AG08395 (cell line): ENCODE measurements at regions not wholly inside any gene's neighbourhood (a gene's known extent, or its start where the extent isn't known, plus 50 kb on each side); places are given as distances from the start of the nearest gene placed in this dataset.

Experiments used
- DNase-seq: peaks from one replicate; pipeline ENCODE4 v3.0.0; 2012; ENCODE audit warnings: mixed read lengths, low spot score

DNA sequence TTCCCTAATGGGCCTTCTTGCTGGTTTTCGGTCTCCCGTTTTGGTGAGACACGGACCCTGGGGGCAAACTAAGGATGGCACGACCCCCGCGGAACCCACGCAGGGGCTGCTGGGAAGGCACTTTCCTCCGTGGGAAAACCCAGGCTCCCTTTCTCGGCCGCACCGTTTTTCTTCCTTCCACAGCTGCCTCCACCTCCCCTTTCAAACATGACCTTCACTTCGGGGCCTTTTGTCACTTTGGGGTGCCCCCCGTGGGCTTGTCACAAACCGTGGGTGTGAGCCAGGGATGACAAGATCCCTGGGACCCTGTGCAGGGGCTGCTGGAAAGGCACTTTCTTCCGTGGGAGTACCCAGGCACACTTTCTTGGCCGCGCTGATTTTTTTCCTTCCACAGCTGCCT, 268.7 kb downstream of the ALG10 start:
- DNase-seq: no peak

DNA sequence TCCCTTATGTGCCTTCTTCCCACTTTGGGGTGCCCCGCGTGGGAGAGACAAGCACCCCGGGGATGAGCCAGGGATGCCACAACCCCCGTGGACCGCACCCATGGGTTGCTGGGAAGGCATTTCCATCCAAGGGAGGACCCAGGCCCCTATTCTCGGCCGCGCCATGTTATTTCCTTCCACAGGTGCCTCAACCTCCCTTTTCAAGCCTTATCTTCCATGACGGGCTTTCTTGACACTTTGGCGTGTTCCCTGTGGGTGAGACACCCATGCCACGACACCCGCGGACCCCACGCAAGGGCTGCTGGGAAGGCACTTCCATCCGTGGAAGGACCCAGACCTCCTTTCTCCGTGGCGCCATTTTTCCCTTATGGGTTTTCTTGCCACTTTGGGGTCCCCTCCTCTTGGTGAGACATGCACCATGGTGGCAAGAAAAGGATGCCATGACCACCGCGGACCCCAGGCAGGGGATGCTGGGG, 269.2 kb downstream of the ALG10 start:
- DNase-seq: no peak

DNA sequence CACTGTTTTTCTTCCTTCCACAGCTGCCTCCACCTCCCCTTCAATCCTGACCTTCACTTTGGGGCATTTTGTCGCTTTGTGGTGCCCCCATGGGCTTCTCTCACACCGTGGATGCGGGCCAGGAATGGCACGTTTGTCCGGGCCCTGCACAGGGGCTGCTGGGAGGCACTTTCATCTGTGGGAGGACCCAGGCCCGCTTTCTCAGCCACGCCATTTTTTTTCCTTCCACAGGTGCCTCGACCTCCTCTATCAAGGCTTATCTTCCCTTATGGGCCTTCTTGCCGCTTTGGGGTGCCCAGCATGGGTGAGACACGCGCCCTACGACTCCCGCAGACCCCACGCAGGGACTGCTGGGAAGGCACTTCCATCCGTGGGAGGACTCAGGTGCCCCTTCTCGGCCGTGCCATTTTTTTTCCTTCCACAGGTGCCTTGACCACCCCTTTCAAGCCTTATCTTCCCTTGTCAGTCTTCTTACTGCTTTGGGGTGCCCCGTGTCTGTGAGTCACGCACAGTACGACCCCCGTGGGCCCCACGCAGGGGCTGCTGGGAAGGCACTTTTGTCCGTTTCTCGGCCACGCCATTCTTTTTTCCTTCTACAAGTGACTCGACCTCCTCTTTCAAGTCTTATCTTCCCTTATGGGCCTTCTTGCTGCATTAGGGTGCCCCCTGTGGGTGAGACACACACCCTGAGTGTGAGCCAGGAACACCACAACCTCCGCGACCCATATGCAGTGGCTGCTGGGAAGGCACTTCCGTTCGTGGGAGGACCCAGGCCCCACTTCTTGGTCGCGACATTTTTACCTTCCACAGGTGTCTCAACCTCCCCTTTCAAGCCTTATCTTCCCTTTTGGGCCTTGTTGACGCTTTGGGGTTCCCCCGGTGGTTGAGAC, 270.7 kb downstream of the ALG10 start:
- DNase-seq: no peak

- no peak for DNase-seq
These were observed 271.8 kb downstream of the ALG10 start for GRCh38 chr12:34294137-34294536.

GRCh38 chr12:34294671-34295365, 272.5 kb downstream of the ALG10 start:
- no peak for DNase-seq

GRCh38 chr12:34295366-34296142, 273.3 kb downstream of the ALG10 start:
- DNase-seq: no peak

- DNase-seq: no peak
These were observed 274.1 kb downstream of the ALG10 start for GRCh38 chr12:34296143-34297041.

DNA sequence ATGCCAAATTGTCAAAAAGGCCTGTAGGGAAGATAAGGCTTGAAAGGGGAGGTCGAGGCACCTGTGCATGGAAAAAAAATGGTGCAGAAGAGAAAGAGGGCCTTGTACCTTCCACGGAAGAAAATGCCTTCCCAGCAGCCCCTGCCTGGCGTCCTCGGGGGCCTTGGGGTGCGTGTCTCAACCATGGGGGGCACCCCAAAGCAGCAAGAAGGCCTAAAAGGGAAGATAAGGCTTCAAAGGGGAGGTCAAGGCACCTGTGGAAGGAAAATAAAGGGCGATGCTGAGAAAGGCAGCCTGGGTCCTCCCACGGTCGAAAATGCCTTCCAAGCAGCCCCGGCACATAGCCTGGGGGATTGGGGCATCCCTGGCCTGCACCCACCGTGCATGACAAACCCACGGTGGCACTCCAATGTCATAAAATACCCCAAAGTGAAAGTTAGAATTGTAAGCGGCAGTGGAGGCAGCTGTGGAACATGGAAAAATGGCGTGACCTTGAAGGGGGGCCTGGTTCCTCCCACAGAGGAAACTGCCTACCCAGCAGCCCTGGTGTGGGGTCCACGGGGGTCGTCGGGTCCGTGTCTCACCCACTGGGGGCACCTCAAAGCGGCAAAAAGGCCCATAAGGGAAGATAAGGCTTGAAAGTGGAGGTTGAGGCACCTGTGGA, 275.0 kb downstream of the ALG10 start:
- no peak for DNase-seq

- no peak for DNase-seq
These were observed 275.5 kb downstream of the ALG10 start for GRCh38 chr12:34297790-34298164.

GRCh38 chr12:34298176-34298970, 276.1 kb downstream of the ALG10 start:
- no peak for DNase-seq

DNA sequence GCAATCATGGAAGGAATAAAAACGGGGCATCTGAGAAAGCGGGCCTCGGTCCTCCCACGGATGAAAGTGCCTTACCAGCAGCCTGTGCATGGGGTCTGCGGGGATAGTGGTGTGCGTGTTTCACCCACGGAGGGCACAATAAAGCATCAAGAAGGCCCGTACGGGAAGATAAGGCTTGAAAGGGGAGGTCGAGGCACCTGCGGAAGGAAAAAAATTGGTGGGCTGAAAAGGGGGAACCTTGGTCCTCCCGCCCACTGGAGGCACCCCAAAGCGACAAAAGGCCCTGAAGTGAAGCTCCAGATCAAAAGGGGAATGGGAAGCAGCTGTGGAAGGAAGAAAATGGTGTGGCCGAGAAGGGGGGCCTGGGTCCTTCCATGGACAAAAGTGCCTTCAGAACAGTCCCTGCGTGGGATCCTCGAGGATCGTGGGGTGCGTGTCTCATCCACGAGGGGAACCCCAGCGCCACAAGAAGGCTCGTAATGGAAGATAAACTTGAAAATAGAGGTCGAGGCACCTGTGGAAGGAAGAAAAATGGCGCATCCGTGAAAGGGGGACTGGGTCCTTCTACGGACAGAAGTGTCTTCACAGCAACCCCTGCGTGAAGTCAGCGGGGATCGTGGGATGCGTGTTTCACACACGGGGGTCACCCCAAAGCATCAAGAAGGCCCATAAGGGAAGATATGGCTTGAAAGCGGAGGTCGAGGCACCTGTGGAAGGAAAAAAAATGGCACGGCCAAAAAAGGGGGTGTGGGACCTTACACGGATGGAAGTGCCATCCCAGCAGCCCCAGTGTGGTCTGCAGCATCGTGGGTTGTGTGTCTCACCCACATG, 276.9 kb downstream of the ALG10 start:
- no peak for DNase-seq

GRCh38 chr12:34299802-34300193, 277.5 kb downstream of the ALG10 start:
- DNase-seq: no peak

- DNase-seq: no peak
These were observed 278.3 kb downstream of the ALG10 start for GRCh38 chr12:34300376-34301250.

- no peak for DNase-seq
These were observed 279.2 kb downstream of the ALG10 start for GRCh38 chr12:34301251-34302130.

DNA sequence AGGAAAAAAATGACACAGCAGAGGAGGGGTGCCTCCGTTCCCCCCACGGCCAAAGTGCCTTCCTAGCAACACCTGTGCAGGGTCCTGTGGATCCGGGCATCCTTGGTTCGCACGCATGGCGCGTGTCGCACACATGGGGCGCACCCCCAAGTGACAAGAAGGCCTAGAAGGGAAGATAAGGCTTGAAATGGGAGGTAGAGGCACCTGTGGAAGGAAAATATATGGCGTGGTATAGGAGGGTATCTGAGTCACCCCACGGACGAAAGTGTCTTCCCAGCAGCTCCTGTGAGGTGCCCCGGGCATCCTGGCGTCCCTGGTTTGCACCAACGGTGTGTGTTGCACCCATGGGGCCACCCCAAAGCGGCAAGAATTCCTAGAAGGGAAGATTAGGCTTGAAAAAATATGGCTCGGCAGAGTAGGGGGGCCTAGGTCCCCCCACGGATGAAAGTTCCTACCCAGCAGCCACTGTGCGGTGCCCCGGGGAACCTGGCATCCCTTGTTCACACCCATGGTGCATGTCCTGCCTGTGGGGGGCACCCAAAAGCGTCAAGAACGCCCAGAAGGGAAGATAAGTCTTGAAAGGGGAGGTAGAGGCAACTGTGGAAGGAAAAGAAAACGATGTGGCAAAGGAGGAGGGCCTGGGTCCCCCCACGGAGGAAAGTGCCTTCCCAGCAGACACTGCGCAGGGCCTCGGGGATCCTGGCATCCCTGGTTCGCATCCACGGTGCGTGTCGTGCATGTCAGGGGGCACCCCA, 280.0 kb downstream of the ALG10 start:
- DNase-seq: no peak

- no peak for DNase-seq
These were observed 281.0 kb downstream of the ALG10 start for GRCh38 chr12:34303091-34303870.
